Breast epithelium (tissue), 3 donors: ENCODE measurements at regions not wholly inside any gene's neighbourhood (a gene's known extent, or its start where the extent isn't known, plus 50 kb on each side); places are given as distances from the start of the nearest gene placed in this dataset.

ENCODE experiments used
- CTCF ChIP-seq, 3 donors: fragments of 450-650 bp; IDR thresholded peaks; one replicate each; pipeline ENCODE4 v1.5.1; 2016 to 2017; ENCODE audit warnings: antibody characterized with exemption in 3 of 3, mild to moderate bottlenecking in 3 of 3, moderate library complexity in 3 of 3
- POLR2A ChIP-seq: fragments of 450-650 bp; IDR thresholded peaks from one replicate; pipeline ENCODE4 v1.6.1; 2016; ENCODE audit warnings: antibody characterized with exemption, mild to moderate bottlenecking, moderate library complexity
- POLR2AphosphoS5 ChIP-seq, 3 donors: sonication (generic); formaldehyde crosslinking; IDR thresholded peaks; one replicate each; pipeline ENCODE4 v1.6.1; 2017; ENCODE audit warnings: antibody characterized with exemption in 3 of 3

GRCh38 chr7:42292991-42293521, 56.0 kb upstream of the GLI3 start:
- TF ChIP-seq CTCF (IDR thresholded peaks at IDR 0.05) = no peak
- no peak for TF ChIP-seq POLR2A
- peak in 1 of 3 donors; percentile 35 for TF ChIP-seq POLR2AphosphoS5 (IDR thresholded peaks at IDR 0.05)
